ENCODE measurements at regions not wholly inside any gene's neighbourhood (a gene's known extent, or its start where the extent isn't known, plus 50 kb on each side); places are given as distances from the start of the nearest gene placed in this dataset.

DNA sequence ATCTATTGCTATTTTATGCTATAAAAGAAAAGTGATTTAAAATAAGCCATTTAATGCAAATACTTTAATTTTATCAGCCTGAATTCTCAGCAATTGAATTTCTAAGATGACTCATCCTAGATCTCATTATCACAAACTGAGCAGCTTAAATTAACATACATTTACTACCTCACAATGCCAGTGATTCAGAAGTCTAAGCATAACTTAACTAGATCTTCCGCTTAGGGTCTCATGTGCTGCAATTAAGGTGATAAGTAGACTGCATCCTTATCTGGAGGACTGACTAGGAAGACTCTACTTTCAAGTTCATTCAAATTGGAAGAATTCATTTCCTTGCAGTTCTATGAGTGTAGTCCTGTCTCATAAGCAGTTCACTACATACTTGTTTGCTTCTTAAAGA, 286.6 kb downstream of the COL11A1 start:
- H3K4me3 ChIP-seq: no peak overlapping the region
- TF ChIP-seq POLR2AphosphoS5 (IDR thresholded peaks at IDR 0.05): no peak
- TF ChIP-seq EP300 (IDR thresholded peaks at IDR 0.05; ENCODE audit: low read depth): no peak
- TF ChIP-seq, protein P1, sequence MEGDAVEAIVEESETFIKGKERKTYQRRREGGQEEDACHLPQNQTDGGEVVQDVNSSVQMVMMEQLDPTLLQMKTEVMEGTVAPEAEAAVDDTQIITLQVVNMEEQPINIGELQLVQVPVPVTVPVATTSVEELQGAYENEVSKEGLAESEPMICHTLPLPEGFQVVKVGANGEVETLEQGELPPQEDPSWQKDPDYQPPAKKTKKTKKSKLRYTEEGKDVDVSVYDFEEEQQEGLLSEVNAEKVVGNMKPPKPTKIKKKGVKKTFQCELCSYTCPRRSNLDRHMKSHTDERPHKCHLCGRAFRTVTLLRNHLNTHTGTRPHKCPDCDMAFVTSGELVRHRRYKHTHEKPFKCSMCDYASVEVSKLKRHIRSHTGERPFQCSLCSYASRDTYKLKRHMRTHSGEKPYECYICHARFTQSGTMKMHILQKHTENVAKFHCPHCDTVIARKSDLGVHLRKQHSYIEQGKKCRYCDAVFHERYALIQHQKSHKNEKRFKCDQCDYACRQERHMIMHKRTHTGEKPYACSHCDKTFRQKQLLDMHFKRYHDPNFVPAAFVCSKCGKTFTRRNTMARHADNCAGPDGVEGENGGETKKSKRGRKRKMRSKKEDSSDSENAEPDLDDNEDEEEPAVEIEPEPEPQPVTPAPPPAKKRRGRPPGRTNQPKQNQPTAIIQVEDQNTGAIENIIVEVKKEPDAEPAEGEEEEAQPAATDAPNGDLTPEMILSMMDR (IDR thresholded peaks at IDR 0.05): no peak
- no peak for TF ChIP-seq POLR2A (IDR thresholded peaks at IDR 0.05)
- H3K36me3 ChIP-seq: no peaks in the 10 kb centered on the region
- H3K27ac ChIP-seq: no peak overlapping the region
- H3K4me1 ChIP-seq: no peaks in the 10 kb centered on the region
- no peaks in the 10 kb centered on the region for H3K27me3 ChIP-seq
- DNase-seq: no peak
- 78 to 100% methylated on average over 1 of the region's 1 CpG for WGBS, 2 donors (ENCODE audit: low coverage in 1 of 2)
- in situ Hi-C loops (cut with MboI; ENCODE audit: low pct_ligation_motif_present in 1 of 4, low pct_unique_long_range_greater_than_20kb in 1 of 4, low sequenced_read_pairs in 3 of 4): no loop called here
- no peaks in the 10 kb centered on the region for H3K9me3 ChIP-seq
- intact Hi-C loops (cut with DNase I; ENCODE audit: low total_unique reads): no loop called here

DNA sequence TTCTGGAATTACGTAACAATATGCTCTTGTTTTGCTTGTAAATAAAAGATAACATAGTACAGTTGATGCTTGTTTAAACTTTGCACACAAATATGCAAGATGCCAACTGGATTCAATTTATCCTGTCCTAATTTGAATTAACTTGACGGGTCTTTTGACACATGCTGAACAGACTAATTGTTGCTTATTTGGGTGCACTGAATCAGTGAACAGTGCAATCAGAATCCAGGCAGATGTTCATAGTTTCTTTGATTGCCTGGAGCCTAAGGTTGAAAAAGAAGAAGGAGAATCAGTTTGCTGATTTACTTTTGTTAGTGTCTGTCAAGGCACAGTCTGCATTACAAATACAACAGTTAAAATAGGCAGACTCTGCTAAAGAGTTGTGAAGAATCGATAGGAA, 307.9 kb downstream of the COL11A1 start:
- Histone ChIP-seq H3K27me3 (no peaks in the 10 kb centered on the region), H3K4me3 (no peak overlapping the region), H3K9me3 (no peaks in the 10 kb centered on the region), H3K4me1 (no peaks in the 10 kb centered on the region), H3K27ac (no peak overlapping the region), H3K36me3 (no peaks in the 10 kb centered on the region)
- in situ Hi-C loops (cut with MboI; ENCODE audit: low pct_ligation_motif_present in 1 of 4, low pct_unique_long_range_greater_than_20kb in 1 of 4, low sequenced_read_pairs in 3 of 4): no loop called here
- intact Hi-C loops (cut with DNase I; ENCODE audit: low total_unique reads): no loop called here
- DNase-seq: no peak
- no peak for TF ChIP-seq POLR2AphosphoS5 (IDR thresholded peaks at IDR 0.05)
- no peak for TF ChIP-seq POLR2A (IDR thresholded peaks at IDR 0.05)
- TF ChIP-seq EP300 (IDR thresholded peaks at IDR 0.05; ENCODE audit: low read depth): no peak
- TF ChIP-seq, protein P1 (IDR thresholded peaks at IDR 0.05): no peak
- WGBS, 2 donors (ENCODE audit: low coverage in 1 of 2): 69 to 80% methylated on average over 3 of the region's 3 CpGs

DNA sequence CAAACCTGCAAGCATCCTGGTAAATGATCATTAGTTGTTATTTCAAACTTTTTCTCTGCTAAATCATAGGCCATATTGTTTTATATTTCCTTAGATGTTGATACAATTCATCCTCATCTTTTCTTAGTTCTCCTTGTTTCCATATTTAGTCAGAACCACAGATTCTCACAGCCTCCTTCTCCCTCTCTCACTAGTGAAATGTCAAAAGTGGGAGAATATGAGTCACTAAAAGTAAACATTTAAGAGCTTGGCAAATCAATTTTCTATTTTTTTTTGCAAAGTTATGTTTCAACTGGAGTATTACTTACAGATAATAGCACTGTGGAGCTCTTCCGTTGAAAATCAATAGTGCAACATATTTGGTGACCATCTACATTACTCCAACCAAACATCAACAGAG, 308.8 kb downstream of the COL11A1 start:
- no peak for TF ChIP-seq POLR2A (IDR thresholded peaks at IDR 0.05)
- TF ChIP-seq, protein P1 (IDR thresholded peaks at IDR 0.05): no peak
- TF ChIP-seq EP300 (IDR thresholded peaks at IDR 0.05; ENCODE audit: low read depth): no peak
- TF ChIP-seq POLR2AphosphoS5 (IDR thresholded peaks at IDR 0.05): no peak
- Histone ChIP-seq H3K27me3 (no peaks in the 10 kb centered on the region), H3K4me3 (no peak overlapping the region), H3K9me3 (no peaks in the 10 kb centered on the region), H3K36me3 (no peaks in the 10 kb centered on the region), H3K27ac (no peak overlapping the region), H3K4me1 (no peaks in the 10 kb centered on the region)
- no peak for DNase-seq
- intact Hi-C loops (cut with DNase I; ENCODE audit: low total_unique reads) (no loop called here), in situ Hi-C loops (cut with MboI; ENCODE audit: low pct_ligation_motif_present in 1 of 4, low pct_unique_long_range_greater_than_20kb in 1 of 4, low sequenced_read_pairs in 3 of 4) (no loop called here)
- 68 to 75% methylated on average over 1 of the region's 1 CpG for WGBS, 2 donors (ENCODE audit: low coverage in 1 of 2)

DNA sequence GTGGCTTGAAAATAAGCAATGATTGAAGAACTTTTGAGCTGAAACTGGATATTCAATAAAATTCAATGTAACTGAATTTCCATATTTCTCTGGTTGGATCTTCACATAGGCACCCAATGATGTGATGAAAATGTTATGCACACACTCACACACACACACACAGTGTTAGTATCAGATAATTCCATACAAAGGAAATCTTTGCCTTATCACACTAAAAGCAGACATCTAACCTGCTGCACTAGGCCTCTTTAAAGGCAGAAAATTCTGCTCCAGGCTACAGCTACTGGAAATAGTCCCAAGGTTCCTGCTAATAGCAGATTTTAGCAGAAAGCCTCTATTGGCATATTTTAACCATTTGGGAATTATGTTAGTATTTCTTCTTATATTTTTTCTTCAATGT, 309.6 kb downstream of the COL11A1 start:
- DNase-seq: no peak
- in situ Hi-C loops (cut with MboI; ENCODE audit: low pct_ligation_motif_present in 1 of 4, low pct_unique_long_range_greater_than_20kb in 1 of 4, low sequenced_read_pairs in 3 of 4) (no loop called here), intact Hi-C loops (cut with DNase I; ENCODE audit: low total_unique reads) (no loop called here)
- Histone ChIP-seq H3K4me3 (no peak overlapping the region), H3K36me3 (no peaks in the 10 kb centered on the region), H3K27me3 (no peaks in the 10 kb centered on the region), H3K27ac (no peak overlapping the region), H3K9me3 (no peaks in the 10 kb centered on the region), H3K4me1 (no peaks in the 10 kb centered on the region)
- no peak for TF ChIP-seq POLR2A (IDR thresholded peaks at IDR 0.05)
- no peak for TF ChIP-seq EP300 (IDR thresholded peaks at IDR 0.05; ENCODE audit: low read depth)
- TF ChIP-seq, protein P1 (IDR thresholded peaks at IDR 0.05): no peak
- TF ChIP-seq POLR2AphosphoS5 (IDR thresholded peaks at IDR 0.05): no peak
